ENCODE measurements at regions not wholly inside any gene's neighbourhood (a gene's known extent, or its start where the extent isn't known, plus 50 kb on each side); places are given as distances from the start of the nearest gene placed in this dataset.
"Not testable (repeated sequence)": the region's sequence is repeated elsewhere in the genome, so short reads cannot be mapped to it uniquely, and the experiment has no call there.

DNA sequence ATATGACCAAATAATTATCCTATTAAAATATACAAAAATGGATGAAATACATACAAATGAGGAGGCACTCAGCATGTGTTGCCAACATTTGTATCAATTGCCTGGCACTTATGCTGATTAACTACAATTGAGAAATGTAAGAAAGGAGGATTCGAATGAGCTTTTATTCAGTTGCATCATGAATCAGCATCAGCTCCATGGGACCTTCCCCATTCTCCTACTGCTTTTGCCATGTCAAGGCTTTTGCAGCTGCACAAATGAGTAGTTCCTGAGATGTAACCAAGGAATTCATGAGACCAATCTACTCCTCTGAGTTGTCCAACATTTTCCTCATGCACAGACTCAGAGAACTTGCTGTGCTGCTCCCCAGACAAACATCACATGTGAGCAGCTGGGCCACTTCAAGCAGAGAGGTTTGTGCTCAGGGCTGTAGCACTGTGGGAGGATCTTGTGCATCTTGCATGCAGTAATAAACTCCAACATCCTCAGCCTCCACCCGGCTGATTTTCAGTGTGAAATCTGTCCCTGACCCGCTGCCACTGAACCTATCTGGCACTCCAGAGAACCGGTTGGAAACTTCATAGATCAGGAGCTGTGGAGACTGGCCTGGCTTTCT lies 504.3 kb downstream of the RPIA start:
- not testable (repeated sequence) for TF ChIP-seq EZH2phosphoT487 (IDR thresholded peaks at IDR 0.05; ENCODE audit: borderline replicate concordance, low read length); EZH2 (IDR thresholded peaks at IDR 0.05; ENCODE audit: low read length, unreplicated experiment)
